ENCODE measurements at regions not wholly inside any gene's neighbourhood (a gene's known extent, or its start where the extent isn't known, plus 50 kb on each side); places are given as distances from the start of the nearest gene placed in this dataset.

DNA sequence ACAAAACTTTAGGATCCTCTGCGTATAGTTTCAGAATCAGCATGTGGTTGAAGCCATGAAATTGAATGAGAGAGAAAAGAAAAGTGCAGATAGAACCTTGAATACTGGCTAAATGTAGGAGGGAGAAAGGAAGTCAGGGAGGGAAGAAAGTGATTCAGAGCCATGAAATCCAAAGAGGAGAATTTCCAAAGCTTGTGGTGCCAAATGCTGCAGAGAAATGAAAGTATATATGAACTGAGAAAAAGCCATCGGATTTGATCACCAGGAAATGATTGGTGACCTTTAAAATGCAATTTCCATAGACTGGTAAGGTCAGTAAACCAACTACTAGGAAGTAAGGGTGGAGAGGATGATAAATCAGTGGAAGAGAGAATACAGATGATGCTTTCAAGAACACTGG lies 142.3 kb downstream of the TFAP2A start:
- Histone ChIP-seq H3K4me3 (ENCODE audit: low read depth in 2 of 2, low read length in 2 of 2) (no peak overlapping the region), H3K9me3 (ENCODE audit: control insufficient read depth, insufficient read depth, low read depth, low read length) (no peaks in the 10 kb centered on the region), H3K4me1 (ENCODE audit: control insufficient read depth, insufficient read depth, low read length) (0 out of 2 replicates have a peak, but pooled peaks cover 3% of the 10 kb centered on the region), H3K27ac (ENCODE audit: low read length) (peak overlapping the region; percentile 18; the same call in 1 of the 2 replicates), H3K36me3 (ENCODE audit: control insufficient read depth, insufficient read depth, low read length) (no peaks in the 10 kb centered on the region), H3K27me3 (ENCODE audit: control insufficient read depth, insufficient read depth, low read length) (no peaks in the 10 kb centered on the region)
- TF ChIP-seq CTCF (IDR thresholded peaks at IDR 0.05) (no peak), TCF7L2 (IDR thresholded peaks at IDR 0.05; ENCODE audit: low read depth, low read length) (no peak), POLR2AphosphoS5 (IDR thresholded peaks at IDR 0.05; ENCODE audit: low read depth, low read length) (no peak), SIN3A (IDR thresholded peaks at IDR 0.05; ENCODE audit: borderline replicate concordance, insufficient read depth, low read depth, low read length) (no peak)
- TF ChIP-seq, protein P1, sequence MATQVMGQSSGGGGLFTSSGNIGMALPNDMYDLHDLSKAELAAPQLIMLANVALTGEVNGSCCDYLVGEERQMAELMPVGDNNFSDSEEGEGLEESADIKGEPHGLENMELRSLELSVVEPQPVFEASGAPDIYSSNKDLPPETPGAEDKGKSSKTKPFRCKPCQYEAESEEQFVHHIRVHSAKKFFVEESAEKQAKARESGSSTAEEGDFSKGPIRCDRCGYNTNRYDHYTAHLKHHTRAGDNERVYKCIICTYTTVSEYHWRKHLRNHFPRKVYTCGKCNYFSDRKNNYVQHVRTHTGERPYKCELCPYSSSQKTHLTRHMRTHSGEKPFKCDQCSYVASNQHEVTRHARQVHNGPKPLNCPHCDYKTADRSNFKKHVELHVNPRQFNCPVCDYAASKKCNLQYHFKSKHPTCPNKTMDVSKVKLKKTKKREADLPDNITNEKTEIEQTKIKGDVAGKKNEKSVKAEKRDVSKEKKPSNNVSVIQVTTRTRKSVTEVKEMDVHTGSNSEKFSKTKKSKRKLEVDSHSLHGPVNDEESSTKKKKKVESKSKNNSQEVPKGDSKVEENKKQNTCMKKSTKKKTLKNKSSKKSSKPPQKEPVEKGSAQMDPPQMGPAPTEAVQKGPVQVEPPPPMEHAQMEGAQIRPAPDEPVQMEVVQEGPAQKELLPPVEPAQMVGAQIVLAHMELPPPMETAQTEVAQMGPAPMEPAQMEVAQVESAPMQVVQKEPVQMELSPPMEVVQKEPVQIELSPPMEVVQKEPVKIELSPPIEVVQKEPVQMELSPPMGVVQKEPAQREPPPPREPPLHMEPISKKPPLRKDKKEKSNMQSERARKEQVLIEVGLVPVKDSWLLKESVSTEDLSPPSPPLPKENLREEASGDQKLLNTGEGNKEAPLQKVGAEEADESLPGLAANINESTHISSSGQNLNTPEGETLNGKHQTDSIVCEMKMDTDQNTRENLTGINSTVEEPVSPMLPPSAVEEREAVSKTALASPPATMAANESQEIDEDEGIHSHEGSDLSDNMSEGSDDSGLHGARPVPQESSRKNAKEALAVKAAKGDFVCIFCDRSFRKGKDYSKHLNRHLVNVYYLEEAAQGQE (IDR thresholded peaks at IDR 0.05; ENCODE audit: insufficient read depth in 1 of 2, low read depth in 2 of 2, low read length in 1 of 2): no peak
- in situ Hi-C loops (cut with HindIII; ENCODE audit: low pct_unique_long_range_greater_than_20kb, low sequenced_read_pairs) (no loop called here), intact Hi-C loops (cut with micrococcal nuclease; ENCODE audit: unreplicated experiment) (no loop called here)
- POLR2A ChIA-PET: no interaction called here
- DNase-seq (ENCODE audit: low read depth, low spot score): no peak
- CTCF ChIA-PET: no interaction called here
- BruUV-seq (replicated peaks): no TSS peak
- no peak for ATAC-seq

GRCh38 chr6:10271982-10272381 lies 142.9 kb downstream of the TFAP2A start:
- POLR2A ChIA-PET: no interaction called here
- 0 out of 2 replicates have a peak, but pooled peaks cover 3% of the 10 kb centered on the region for H3K4me1 ChIP-seq (ENCODE audit: control insufficient read depth, insufficient read depth, low read length)
- CTCF ChIA-PET: interaction anchor here (0.9 kb wide), 1 partner anchor 1275 kb away, joined by 3 read pairs; no protein-coding TSS in a partner anchor
- TF ChIP-seq, protein P1 (IDR thresholded peaks at IDR 0.05; ENCODE audit: insufficient read depth in 1 of 2, low read depth in 2 of 2, low read length in 1 of 2): no peak
- TF ChIP-seq POLR2AphosphoS5 (IDR thresholded peaks at IDR 0.05; ENCODE audit: low read depth, low read length): no peak
- no peak for TF ChIP-seq TCF7L2 (IDR thresholded peaks at IDR 0.05; ENCODE audit: low read depth, low read length)
- no peak for TF ChIP-seq CTCF (IDR thresholded peaks at IDR 0.05)
- no peak for TF ChIP-seq SIN3A (IDR thresholded peaks at IDR 0.05; ENCODE audit: borderline replicate concordance, insufficient read depth, low read depth, low read length)
- H3K27me3 ChIP-seq (ENCODE audit: control insufficient read depth, insufficient read depth, low read length): no peaks in the 10 kb centered on the region
- intact Hi-C loops (cut with micrococcal nuclease; ENCODE audit: unreplicated experiment): no loop called here
- no peak overlapping the region for H3K27ac ChIP-seq (ENCODE audit: low read length)
- DNase-seq (ENCODE audit: low read depth, low spot score) (no peak), ATAC-seq (no peak)
- H3K4me3 ChIP-seq (ENCODE audit: low read depth in 2 of 2, low read length in 2 of 2): no peak overlapping the region
- no peaks in the 10 kb centered on the region for H3K36me3 ChIP-seq (ENCODE audit: control insufficient read depth, insufficient read depth, low read length)
- BruUV-seq (replicated peaks): no TSS peak
- no peaks in the 10 kb centered on the region for H3K9me3 ChIP-seq (ENCODE audit: control insufficient read depth, insufficient read depth, low read depth, low read length)
- in situ Hi-C loops (cut with HindIII; ENCODE audit: low pct_unique_long_range_greater_than_20kb, low sequenced_read_pairs): no loop called here

Data from Panc1 (cell line).